NK-92 treated with Interleukin-12 subunit alpha and Interleukin-12 subunit beta, amount 100 ng/mL, for 24 hours (cell line): ENCODE measurements at regions not wholly inside any gene's neighbourhood (a gene's known extent, or its start where the extent isn't known, plus 50 kb on each side); places are given as distances from the start of the nearest gene placed in this dataset.

Experiments
- DNase-seq: peaks from one replicate; lab custom pipeline; 2025; lab: John Stamatoyannopoulos, UW

- DNase-seq: no peak
Observed at GRCh38 chr13:89584058-89584620, 1763.3 kb upstream of the MIR17HG start.

- DNase-seq: no peak
Observed at GRCh38 chr13:89602655-89603054, 1744.8 kb upstream of the MIR17HG start.

- no peak for DNase-seq
Observed at GRCh38 chr13:89603187-89603586, 1744.3 kb upstream of the MIR17HG start.

- no peak for DNase-seq
Observed at GRCh38 chr13:89609318-89609717, 1738.2 kb upstream of the MIR17HG start.

GRCh38 chr13:89610331-89610730, 1737.2 kb upstream of the MIR17HG start:
- DNase-seq: no peak

- no peak for DNase-seq
Observed at GRCh38 chr13:89610881-89611280, 1736.6 kb upstream of the MIR17HG start.

- DNase-seq: no peak
Observed at GRCh38 chr13:89627996-89628395, 1719.5 kb upstream of the MIR17HG start.

- DNase-seq: no peak
Observed at GRCh38 chr13:89628567-89628966, 1718.9 kb upstream of the MIR17HG start.

GRCh38 chr13:89650226-89650625, 1697.3 kb upstream of the MIR17HG start:
- DNase-seq: no peak

GRCh38 chr13:89660752-89661151, 1686.7 kb upstream of the MIR17HG start:
- no peak for DNase-seq

- DNase-seq: no peak
Observed at GRCh38 chr13:89673789-89674311, 1673.6 kb upstream of the MIR17HG start.

- no peak for DNase-seq
Observed at GRCh38 chr13:89678466-89679121, 1668.9 kb upstream of the MIR17HG start.

GRCh38 chr13:89684896-89685295, 1662.6 kb upstream of the MIR17HG start:
- no peak for DNase-seq

- no peak for DNase-seq
Observed at GRCh38 chr13:89686171-89686570, 1661.3 kb upstream of the MIR17HG start.

- no peak for DNase-seq
Observed at GRCh38 chr13:89687066-89687465, 1660.4 kb upstream of the MIR17HG start.

GRCh38 chr13:89688918-89689317, 1658.6 kb upstream of the MIR17HG start:
- no peak for DNase-seq

GRCh38 chr13:89694451-89694850, 1653.0 kb upstream of the MIR17HG start:
- DNase-seq: no peak

- no peak for DNase-seq
Observed at GRCh38 chr13:89695343-89696257, 1651.9 kb upstream of the MIR17HG start.

GRCh38 chr13:89701913-89702312, 1645.6 kb upstream of the MIR17HG start:
- DNase-seq: no peak

- DNase-seq: no peak
Observed at GRCh38 chr13:89704040-89704439, 1643.4 kb upstream of the MIR17HG start.

- no peak for DNase-seq
Observed at GRCh38 chr13:89708013-89708412, 1639.5 kb upstream of the MIR17HG start.

- no peak for DNase-seq
Observed at GRCh38 chr13:89721216-89721615, 1626.3 kb upstream of the MIR17HG start.
